NCI-H345 treated with DMSO at 0.1 percent for 48 hours (cell line): ENCODE measurements at regions not wholly inside any gene's neighbourhood (a gene's known extent, or its start where the extent isn't known, plus 50 kb on each side); places are given as distances from the start of the nearest gene placed in this dataset.
"Not testable (repeated sequence)": the region's sequence is repeated elsewhere in the genome, so short reads cannot be mapped to it uniquely, and the experiment has no call there.

ENCODE experiments used
- DNase-seq: peaks from one replicate; lab custom pipeline; 2025; ENCODE audit not compliant: unreplicated experiment; lab: John Stamatoyannopoulos, UW

DNA sequence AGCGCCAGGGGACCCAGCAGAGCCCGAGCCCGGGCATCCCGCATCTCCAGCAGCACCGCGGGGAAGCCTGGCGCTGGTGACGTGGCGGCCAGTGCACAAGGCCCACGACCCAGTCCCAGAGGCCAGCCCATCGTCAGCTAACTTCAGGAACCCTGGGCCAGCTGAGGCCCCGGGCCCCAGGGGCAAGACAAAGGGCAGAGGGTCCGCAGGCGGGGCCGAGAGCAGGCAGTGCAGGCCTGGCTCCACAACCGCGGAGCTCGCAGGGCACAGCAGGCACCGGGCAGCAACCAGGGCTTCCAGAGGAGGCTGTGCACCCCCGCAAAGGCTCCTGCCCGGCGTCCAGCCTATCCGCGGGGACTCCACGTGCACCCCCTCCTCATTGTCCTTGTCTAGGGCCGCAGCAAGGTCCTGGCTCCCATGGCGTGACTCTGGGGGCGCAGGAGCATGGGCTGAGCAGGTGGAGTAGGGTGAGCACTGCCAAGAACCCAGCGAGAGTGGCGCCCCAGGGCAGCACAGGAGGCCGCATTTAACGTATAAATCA, 352.5 kb downstream of the KCNJ18 start:
- DNase-seq: not testable (repeated sequence)

DNA sequence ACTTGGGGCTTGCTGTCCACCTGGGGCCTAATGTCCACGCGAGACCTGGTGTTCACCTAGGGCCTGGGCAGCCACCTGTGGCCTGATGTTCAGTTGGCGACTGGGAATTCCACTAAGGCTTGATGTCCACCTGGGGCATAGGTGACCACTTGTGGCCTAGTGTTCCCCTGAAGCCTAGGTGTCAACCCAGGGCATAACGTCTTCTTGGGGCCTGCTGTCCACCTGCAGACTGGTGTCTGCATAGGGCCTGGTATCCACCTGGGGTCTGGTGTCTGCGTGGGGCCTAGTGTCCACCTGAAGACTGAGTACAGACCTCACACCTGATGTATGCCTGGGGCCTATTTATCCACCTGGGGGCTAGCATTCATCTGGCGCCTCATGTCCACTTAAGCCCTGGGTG, 355.2 kb downstream of the KCNJ18 start:
- not testable (repeated sequence) for DNase-seq

DNA sequence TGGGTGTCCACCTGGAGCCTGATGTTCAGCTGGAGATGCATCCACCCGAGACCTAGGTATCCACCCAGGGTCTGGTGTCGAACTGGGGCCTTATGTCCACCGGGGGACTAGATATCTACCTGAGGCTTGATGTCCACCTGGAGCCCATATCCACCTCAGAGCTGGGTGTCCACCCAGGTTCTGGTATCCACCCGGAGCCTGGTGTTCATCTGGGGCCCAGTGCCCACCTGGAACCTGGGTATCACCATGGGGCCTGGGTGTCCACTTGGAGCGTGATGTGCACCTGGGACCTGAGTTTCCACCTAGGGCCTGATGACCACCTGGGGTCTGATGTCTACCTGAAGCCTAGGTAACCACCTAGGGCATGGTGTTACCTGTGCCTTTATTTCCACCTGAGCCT, 355.9 kb downstream of the KCNJ18 start:
- not testable (repeated sequence) for DNase-seq

DNA sequence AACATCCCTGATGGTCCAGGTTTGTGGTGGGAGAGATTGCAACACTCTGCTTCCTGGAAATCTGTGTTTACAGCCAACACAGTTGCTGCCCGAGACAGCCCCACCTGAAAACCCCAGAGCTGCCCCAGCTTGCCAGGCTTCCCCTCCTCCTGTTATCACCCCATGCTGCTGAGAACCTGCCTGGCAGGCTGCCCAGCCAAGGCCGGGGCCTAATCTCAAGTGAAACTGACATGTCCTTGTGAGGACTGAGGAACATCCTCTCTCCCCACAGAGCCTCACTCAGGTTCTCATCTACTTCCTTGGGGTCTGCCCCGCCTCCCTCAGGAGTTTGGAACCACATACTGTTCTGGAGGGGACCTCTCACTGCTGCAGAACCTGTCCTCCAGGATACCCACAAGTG, 358.4 kb downstream of the KCNJ18 start:
- DNase-seq: not testable (repeated sequence)

DNA sequence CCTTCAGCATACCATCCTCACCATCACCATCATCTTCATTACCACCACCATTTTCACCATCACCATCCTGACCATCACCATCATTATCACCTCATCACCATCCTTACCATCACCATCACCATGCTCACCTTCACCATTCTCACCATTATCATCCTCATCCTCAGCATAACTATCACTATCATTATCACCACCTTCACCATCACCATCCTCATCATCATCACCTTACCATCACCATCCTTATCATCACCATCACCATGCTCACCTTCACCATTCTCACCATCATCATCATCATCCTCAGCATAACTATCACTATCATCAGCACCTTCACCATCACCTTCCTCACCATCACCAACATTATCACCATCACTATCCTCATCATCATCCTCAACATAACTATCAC, 360.4 kb downstream of the KCNJ18 start:
- not testable (repeated sequence) for DNase-seq

DNA sequence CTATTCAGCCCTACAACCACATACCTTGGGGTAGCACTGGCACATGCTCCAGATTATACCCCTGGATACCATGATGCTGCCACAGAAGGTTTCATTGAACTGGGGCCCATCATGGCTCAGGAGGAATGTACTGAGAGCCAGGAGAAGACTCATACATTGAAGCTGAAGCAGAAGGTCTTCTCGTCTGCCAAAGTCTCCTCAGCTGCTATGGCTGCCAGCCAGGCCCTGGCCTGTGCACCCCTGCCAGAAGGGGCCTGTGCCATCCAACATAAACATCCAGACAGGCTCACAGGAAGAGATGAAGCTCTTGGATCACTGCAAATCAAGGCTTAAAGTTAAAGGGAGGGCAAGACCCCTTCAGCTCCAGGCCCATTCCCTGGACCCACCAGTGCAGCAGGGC, 364.2 kb downstream of the KCNJ18 start:
- not testable (repeated sequence) for DNase-seq

DNA sequence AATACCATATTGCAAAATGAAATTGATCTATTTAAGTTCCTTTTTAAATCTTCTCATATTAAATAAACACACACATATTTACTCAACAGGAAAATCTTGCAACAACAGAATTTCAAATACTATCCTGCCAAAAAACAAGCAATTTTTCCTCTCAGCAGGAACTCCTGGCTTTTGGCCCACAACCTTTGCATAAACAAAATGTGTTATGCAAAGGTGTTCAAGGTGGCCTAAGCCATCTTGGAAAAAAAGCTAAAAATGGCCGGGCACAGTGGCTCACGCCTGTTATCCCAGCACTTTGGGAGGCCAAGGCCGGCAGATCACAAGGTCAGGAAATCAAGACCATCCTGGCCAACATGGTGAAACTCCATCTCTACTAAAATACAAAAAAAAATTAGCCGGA, 383.6 kb downstream of the KCNJ18 start:
- not testable (repeated sequence) for DNase-seq

DNA sequence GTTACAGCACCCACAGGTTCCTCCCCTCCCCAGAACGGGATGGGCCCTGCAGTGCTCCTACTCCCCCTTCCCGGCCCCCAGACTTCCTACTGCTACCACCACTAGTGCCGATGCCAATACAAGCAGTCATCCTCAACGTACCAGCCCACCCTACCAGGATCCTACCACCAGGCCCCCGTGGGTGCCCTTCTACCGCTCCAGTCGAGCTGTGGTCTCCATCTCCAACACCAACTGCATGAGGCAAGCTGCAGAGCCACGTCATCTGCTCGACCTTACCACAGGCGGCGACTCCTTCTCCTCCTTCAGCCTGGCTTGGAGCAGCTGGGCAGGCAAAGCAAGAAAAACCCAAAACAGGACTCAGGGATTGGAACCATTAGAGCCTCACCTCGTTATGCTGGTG, 396.3 kb downstream of the KCNJ18 start:
- not testable (repeated sequence) for DNase-seq

DNA sequence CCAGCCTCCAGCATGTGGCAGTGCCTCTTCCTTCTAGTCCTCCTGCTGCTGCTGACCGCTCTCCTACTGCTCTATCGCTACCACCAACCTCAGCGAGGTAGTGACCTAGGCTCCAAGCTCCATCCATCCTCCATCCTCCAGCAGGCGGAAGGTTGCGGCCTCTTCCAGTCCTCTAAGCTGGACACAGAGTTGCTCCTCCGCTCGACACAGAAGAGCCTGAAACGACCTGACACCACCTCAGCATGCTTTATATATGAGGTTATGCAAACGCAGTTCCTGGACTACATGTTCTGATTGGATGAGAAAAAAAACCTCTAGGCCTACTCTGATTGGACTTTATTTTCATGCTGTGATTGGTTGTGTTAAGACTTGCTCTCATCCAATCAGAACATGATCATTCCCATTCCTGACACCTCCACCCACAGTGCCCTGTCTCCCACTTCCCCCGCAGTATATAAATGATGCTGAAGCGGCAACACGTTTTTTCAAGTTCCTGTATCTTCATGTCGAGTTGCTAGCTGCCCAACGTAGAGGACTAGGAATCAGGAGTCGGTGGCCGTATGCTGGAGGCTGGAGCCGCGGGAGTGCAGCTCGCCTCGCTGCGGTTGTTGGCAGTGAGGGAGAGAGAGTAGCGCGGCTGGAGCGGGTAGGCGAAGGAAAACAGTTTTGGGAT, 398.1 kb downstream of the KCNJ18 start:
- no peak for DNase-seq

DNA sequence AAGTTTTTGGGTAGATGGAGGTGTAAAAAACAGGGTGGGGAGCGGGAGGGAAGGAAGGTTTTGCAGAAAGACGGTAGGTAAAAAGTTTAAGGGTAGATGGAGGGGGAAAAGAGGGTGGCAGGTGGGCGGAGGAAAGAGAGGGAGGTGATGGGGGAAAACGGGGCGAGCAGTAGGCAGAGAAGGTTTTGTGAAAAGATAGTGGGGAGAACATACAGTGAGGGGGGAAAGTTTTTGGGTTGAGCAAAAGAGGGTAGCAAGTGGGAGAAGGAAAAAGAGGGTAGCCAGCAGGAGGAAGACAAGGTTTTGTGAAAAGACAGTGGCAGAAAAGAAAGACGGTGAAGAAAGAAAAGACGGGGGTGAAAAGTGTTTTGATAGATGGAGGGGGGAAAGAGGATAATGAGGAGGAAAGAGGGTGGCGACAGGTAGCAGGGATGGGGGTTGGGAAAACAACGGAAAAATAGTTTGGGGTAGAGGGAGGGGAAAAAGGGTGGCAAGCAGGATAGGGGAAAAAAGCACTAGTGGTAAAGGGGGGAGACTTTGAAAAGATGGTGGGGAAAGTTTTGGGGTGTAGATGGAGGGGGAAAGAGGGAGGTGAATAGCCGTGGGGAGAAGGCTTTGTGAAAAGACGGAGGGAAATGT, 398.8 kb downstream of the KCNJ18 start:
- DNase-seq: not testable (repeated sequence)

DNA sequence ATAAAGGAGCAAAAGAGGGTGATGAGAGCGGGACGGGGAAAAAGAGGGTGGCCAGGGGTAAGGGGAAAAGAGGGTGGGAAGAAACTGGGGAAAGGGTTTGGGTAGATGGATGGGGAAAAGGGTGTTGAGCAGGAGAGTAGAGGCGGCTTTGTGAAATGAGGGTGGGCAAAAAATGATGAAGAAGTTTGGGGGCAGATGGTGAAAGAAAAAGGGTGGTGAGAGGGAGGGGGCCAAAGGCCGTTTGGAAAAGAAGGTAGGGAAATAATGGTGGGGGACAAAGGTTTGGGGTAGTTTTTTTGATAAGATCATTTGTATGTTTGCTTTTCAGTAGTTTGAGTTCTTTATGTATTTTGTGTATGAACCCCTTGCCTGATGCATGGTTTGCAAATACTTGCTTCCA, 399.5 kb downstream of the KCNJ18 start:
- DNase-seq: not testable (repeated sequence)

DNA sequence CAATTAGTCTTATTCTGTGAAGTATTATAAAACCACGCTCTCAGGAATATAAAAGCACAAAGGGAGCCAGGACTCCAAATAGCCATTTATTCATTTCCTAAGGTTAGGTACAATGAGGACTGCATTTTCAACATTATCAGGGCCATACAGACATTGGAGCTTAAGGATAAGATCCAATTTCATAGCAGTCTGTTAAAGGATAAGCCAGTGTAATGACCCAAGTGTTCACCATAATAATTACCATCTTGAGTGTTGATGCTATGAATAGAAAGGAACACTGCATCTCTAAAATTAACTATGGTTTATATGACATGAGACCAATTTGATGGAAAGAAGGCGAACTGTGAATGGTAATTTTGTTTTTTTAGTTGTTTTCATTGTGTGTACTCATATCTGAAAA, 403.1 kb downstream of the KCNJ18 start:
- not testable (repeated sequence) for DNase-seq

DNA sequence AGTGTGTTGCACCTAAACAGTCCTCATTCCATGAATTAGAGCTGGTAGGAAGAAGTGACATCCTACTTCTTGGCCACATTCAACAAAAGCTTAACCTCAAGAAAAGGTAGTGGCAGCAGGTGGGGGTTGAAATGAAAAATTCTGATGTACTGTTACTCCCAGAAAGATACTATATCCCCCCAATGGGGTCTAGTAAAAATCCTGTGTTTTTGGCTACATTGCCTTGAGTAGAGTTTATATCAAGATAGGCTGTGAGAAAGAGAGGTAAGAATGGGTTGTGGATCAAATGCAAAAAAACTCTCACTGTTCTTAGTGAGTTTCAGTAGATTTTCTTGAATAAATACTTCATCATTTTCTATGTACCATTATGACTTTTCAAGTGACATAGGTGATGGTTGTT, 407.3 kb downstream of the KCNJ18 start:
- not testable (repeated sequence) for DNase-seq

DNA sequence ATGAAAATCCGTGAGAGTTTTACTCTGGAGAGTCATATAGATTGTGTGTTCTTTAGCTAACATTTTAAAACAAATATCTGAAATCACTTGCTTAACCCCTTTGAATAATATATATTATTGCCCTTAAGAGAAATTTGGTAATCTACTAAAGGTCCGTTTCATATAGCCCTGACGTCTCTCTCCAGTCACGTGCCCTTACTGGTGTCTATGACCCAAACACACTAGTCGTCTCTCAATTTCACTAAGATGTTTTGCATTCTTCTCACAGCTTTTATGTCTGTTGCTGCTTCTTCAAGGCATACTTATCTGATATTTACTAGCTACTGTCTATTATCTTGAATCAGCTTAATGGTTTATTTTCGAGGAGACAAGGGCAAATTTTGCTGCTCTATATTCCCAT, 409.9 kb downstream of the KCNJ18 start:
- DNase-seq: no peak

DNA sequence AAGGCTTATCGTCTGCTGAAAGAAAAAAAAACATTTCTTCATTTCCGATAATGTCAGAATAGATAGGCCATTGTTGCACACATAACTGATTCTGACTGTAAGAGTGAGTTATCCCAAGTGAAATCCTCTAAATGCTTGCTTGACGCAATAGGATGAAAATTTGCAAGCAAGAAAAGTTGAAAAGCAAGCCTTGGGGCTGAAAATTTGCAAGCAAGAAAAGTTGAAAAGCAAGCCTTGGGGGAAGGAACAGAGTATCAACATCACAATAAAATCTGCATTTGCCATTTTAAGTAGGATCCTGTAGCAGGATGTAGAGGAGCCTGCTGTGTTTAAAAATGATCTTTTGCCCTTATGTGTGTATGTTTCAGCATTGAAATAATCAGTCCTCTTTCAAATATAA, 424.4 kb downstream of the KCNJ18 start:
- DNase-seq: not testable (repeated sequence)

DNA sequence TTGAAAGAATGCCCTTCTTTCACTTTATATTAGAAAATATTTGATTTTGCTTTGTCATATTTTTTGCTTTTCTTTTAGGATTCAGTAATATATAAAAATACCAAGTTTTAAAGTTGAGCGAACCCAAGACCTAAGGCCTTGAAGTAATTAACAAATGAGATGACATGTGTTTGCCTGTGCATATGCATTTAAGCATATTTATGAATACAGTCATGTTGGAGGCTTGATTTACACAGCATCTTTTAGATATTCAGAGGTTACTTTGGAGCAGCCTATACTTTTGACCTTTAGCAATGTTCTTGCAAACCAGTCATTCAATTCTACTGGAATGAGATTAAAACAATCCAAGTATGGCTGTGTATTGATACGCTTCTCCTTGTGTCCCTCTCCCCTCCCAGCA, 425.1 kb downstream of the KCNJ18 start:
- not testable (repeated sequence) for DNase-seq

DNA sequence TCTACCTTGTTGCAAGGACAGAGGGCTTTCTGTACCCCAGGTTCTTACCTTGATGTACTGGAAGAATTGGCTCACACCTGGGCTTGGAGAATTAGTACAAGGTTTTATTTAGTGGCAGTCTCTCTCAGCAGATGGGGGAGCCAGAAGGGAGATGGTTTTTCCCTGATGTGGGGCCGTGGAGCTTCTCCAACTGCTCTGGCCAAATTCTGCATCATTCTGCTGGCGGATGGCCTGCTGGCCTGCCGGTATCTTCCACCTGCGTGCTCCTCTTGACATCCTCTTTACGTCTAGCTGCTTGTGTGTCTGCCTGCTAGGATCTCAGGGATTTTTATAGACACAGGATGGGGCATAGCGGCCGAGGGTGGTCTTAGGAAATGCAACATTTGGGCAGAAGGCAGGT, 426.7 kb downstream of the KCNJ18 start:
- not testable (repeated sequence) for DNase-seq

DNA sequence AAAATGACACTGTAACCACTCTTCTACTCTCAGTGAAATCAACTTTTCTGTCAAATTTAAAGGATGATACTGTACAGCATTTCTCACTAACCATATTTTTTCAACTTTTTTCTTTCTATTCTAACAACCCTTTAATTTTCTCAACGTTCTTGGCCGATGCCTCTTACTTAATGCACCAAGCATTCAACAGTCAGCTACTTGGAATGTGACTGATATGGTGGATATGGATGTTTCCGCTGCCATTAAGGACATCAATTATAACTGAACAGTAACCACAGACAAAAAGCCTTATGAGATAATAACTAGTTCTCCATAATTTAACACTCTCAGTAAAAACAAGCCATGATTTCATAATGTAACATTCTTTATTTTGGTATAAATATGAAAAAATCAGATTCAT, 427.4 kb downstream of the KCNJ18 start:
- not testable (repeated sequence) for DNase-seq

DNA sequence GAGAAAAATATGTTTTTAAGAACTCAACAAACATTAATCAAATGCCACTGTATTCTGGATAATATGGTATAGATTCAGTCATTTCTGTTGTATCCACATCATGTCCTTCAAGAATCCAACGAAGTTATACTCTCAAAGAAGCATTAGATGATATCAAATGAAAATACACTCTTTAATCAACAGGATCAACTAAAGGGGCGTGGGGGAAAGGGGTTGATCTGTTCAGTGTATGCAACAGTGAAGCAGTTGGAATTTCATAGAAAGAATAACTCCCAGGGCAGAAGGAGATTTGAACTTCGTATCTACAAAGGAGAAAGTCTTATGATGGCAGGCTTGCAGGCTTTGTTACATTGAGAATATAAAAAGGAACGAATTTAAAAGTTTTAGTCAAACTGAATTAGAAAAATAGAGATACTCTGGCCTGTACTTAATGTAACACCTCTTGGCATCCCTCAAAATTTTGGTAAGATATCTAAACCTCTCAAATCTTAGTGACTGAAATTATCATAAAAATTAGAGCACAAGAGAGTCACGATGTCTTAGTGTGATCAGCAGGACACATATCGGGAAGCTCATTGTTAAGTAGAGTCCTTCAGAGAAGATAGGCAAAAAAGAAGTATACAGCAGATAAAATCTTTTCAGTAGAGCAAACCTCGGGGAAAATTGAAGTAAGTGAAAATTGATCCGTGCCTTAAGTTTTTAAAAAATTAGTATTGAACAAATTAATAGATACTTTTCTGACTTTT, 431.4 kb downstream of the KCNJ18 start:
- DNase-seq: no peak

DNA sequence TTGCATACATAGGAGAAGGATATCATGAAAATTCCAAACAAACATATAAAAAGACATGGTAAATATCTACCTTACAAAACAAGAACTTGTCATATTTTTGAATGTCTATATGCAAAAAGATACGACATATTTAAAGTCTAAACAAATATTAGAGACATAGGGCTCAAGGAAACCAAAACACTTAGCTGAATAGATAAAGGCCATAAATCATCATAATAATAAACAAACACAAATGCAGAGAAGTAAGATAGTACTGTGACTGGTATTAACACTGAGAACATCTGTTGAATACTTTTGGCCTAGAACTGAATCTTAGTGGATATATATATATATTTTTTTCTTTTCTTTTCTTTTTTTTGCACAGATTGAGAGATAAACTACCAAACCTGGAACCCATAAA, 435.8 kb downstream of the KCNJ18 start:
- no peak for DNase-seq

DNA sequence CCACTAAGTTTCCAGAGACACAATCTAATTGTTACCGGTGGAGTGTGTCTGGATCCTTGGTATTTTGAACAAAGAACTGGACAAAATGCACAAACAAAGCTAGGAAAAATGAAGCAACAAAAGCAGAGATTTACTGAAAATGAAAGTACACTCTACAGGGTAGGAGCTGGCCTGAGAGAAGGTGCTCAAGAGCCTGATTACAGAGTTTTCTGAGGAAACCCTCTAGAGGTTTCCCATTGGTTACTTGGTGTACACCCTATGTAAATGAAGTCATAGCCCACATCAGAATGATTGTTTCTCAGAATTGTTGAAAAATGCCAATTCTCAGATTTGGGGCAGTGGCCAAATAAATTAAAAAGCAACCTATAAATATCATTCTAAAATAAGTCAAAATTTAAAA, 436.4 kb downstream of the KCNJ18 start:
- no peak for DNase-seq

DNA sequence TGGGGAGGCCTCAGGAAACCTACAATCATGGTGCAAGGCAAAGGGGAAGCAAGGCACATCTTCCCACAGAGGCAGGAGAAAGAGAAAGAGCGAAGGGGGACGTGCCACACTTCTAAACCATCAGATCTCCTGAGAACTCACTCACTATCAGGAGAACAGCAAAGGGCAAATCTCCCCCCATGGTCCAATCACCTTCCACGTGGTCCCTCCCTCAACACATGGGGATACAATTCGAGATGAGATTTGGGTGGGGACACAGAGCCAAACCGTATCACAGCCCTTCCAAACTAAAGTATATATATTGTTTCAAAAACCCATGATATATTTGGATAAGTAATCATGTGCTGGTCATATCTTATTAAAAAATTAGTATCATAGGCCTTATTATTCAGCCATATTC, 437.6 kb downstream of the KCNJ18 start:
- not testable (repeated sequence) for DNase-seq
